GM23338 (cell line): ENCODE measurements at regions not wholly inside any gene's neighbourhood (a gene's known extent, or its start where the extent isn't known, plus 50 kb on each side); places are given as distances from the start of the nearest gene placed in this dataset.

Experiments
- ATAC-seq: fragments of 200-7000 bp; cut with Tn5 transposase; 3 replicates; pipeline ENCODE4 v1.9.1; 2020
- DNase-seq: peaks from one replicate; pipeline ENCODE4 v3.0.0-alpha.2; 2015; ENCODE audit warnings: low spot score
- H2AFZ ChIP-seq: fragments of 200-600 bp; sonication (generic); 2 replicates; pipeline ENCODE4 v1.8.0; 2016; ENCODE audit warnings: antibody characterized with exemption, mild to moderate bottlenecking, moderate library complexity
- H3F3A ChIP-seq: fragments of 200-600 bp; sonication (generic); replicated peaks from 2 replicates; pipeline ENCODE4 v1.8.0; 2017; ENCODE audit warnings: antibody characterized with exemption, mixed run types, low read depth
- H3K27ac ChIP-seq: fragments of 200-600 bp; sonication (generic); 2 replicates; pipeline ENCODE4 v1.6.1; 2016; ENCODE audit warnings: low read depth
- H3K27me3 ChIP-seq: fragments of 200-600 bp; sonication (generic); 2 replicates; pipeline ENCODE4 v1.8.0; 2016; ENCODE audit warnings: mild to moderate bottlenecking, mixed run types, moderate library complexity; ENCODE audit not compliant: insufficient read depth
- H3K36me3 ChIP-seq: fragments of 200-600 bp; sonication (generic); 2 replicates; pipeline ENCODE4 v1.8.0; 2016; ENCODE audit warnings: mild to moderate bottlenecking; ENCODE audit not compliant: insufficient read depth
- H3K4me1 ChIP-seq: fragments of 200-600 bp; sonication (generic); 2 replicates; pipeline ENCODE4 v1.8.0; 2016; ENCODE audit warnings: mild to moderate bottlenecking, moderate library complexity; ENCODE audit not compliant: insufficient read depth
- H3K4me2 ChIP-seq: fragments of 200-600 bp; sonication (generic); 2 replicates; pipeline ENCODE4 v1.7.1; 2017; ENCODE audit warnings: mixed run types
- H3K4me3 ChIP-seq: fragments of 200-600 bp; sonication (generic); 2 replicates; pipeline ENCODE4 v1.6.1; 2016; ENCODE audit warnings: mixed run types
- H3K79me2 ChIP-seq: fragments of 200-600 bp; sonication (generic); replicated peaks from 2 replicates; pipeline ENCODE4 v1.8.0; 2017; ENCODE audit warnings: mild to moderate bottlenecking; ENCODE audit not compliant: insufficient read depth
- H3K9me2 ChIP-seq: fragments of 200-600 bp; sonication (generic); 2 replicates; pipeline ENCODE4 v1.8.0; 2017; ENCODE audit not compliant: insufficient read depth
- H4K20me1 ChIP-seq: fragments of 200-600 bp; sonication (generic); replicated peaks from 2 replicates; pipeline ENCODE4 v1.8.0; 2017; ENCODE audit warnings: mild to moderate bottlenecking; ENCODE audit not compliant: insufficient read depth
- H3K27ac Mint-ChIP-seq: 2 replicates; pipeline ENCODE4 v1.8.0; 2020; ENCODE audit warnings: inconsistent platforms, mild to moderate bottlenecking, moderate library complexity, mixed read lengths
- H3K27me3 Mint-ChIP-seq: 3 replicates; pipeline ENCODE4 v1.8.0; 2022; ENCODE audit warnings: low read depth, mild to moderate bottlenecking, moderate library complexity, mixed read lengths, inconsistent platforms; ENCODE audit not compliant: insufficient read depth, poor library complexity
- H3K36me3 Mint-ChIP-seq: 3 replicates; pipeline ENCODE4 v1.8.0; 2021; ENCODE audit warnings: low read depth, mild to moderate bottlenecking, inconsistent platforms, moderate library complexity, mixed read lengths
- H3K4me1 Mint-ChIP-seq: 3 replicates; pipeline ENCODE4 v1.8.0; 2020; ENCODE audit warnings: mild to moderate bottlenecking, inconsistent platforms, mixed read lengths
- H3K4me3 Mint-ChIP-seq: 3 replicates; pipeline ENCODE4 v1.8.0; 2021; ENCODE audit warnings: moderate library complexity, mild to moderate bottlenecking, inconsistent platforms, mixed read lengths
- H3K9me3 Mint-ChIP-seq: 3 replicates; pipeline ENCODE4 v1.8.0; 2020; ENCODE audit warnings: moderate library complexity, mild to moderate bottlenecking, inconsistent platforms, mixed read lengths
- EZH2 ChIP-seq: fragments of 200-600 bp; sonication (generic); IDR thresholded peaks from one replicate; pipeline ENCODE4 v1.8.0; 2017; ENCODE audit warnings: antibody characterized with exemption, mild to moderate bottlenecking, low read depth; ENCODE audit not compliant: unreplicated experiment
- EZH2phosphoT487 ChIP-seq: fragments of 200-600 bp; sonication (generic); IDR thresholded peaks from one replicate; pipeline ENCODE4 v1.8.1; 2018; ENCODE audit warnings: antibody characterized with exemption; ENCODE audit not compliant: unreplicated experiment
- JUNB ChIP-seq: IDR thresholded peaks from one replicate; pipeline ENCODE4 v1.6.1; 2016; ENCODE audit warnings: antibody characterized with exemption; ENCODE audit not compliant: unreplicated experiment
- POLR2AphosphoS5 ChIP-seq: IDR thresholded peaks from 2 replicates; pipeline ENCODE4 v1.6.1; 2016; ENCODE audit warnings: antibody characterized with exemption, low read depth
- STAT1 ChIP-seq: IDR thresholded peaks from one replicate; pipeline ENCODE4 v1.6.1; 2016; ENCODE audit warnings: antibody characterized with exemption; ENCODE audit not compliant: unreplicated experiment
- ZNF114 ChIP-seq: fragments of 250-450 bp; sonication (Bioruptor Pico); IDR thresholded peaks from 2 replicates; pipeline ENCODE4 v1.5.0; 2020; ENCODE audit warnings: mild to moderate bottlenecking, moderate library complexity
- ZNF331 ChIP-seq: fragments of 250-450 bp; sonication (Bioruptor Pico); IDR thresholded peaks from 2 replicates; pipeline ENCODE4 v1.5.0; 2020; ENCODE audit warnings: low read depth, mild to moderate bottlenecking, moderate library complexity
- TF ChIP-seq, protein P1 (sequence below), 2 experiments: fragments of 200-600 bp in 1 of 2; sonication (generic) in 1 of 2; conservative IDR thresholded peaks; 2 replicates each; pipeline versions ENCODE4 v1.5.1 to v1.6.1; 2016 to 2017; ENCODE audit warnings: antibody characterized with exemption in 2 of 2, low read depth in 2 of 2, mild to moderate bottlenecking in 2 of 2, moderate library complexity in 1 of 2
- TF ChIP-seq, protein P2 (sequence below): fragments of 250-450 bp; sonication (Bioruptor Pico); IDR thresholded peaks from 2 replicates; pipeline ENCODE4 v1.5.0; 2020; ENCODE audit warnings: mild to moderate bottlenecking, moderate library complexity
- TF ChIP-seq, protein P3 (sequence below): IDR thresholded peaks from one replicate; pipeline ENCODE4 v1.6.1; 2018; ENCODE audit warnings: antibody characterized with exemption; ENCODE audit not compliant: unreplicated experiment
- TF ChIP-seq, protein P4 (sequence below): IDR thresholded peaks from 2 replicates; pipeline ENCODE4 v1.6.1; 2016; ENCODE audit warnings: antibody characterized with exemption

DNA sequence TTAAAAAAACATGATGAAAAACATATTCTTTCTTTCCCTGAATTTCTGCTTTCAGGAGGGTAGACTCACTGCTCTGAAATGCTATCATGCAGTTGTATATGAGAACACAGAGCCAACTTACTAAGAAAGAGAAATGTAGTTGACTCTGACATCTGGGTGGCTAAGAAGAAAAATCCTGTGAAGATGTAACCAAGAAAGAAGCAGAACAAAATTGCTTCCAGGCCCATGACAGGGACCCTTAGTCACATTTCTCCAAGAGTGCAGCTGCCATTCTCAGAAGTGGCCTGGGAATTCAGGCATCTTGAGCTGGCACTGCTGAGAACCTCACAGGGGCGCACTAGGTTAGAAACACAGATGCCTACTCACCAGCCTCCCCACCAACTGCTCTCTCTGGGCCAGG lies 73.6 kb downstream of the RPL27A start:
- Histone ChIP-seq H3F3A (no peaks in the 10 kb centered on the region), H2AFZ (no peak overlapping the region), H4K20me1 (no peaks in the 10 kb centered on the region), H3K27me3 (no peaks in the 10 kb centered on the region), H3K4me3 (no peak overlapping the region), H3K9me2 (no peaks in the 10 kb centered on the region), H3K36me3 (no peaks in the 10 kb centered on the region), H3K27ac (no peak overlapping the region), H3K79me2 (no peaks in the 10 kb centered on the region), H3K4me2 (no peak overlapping the region), H3K4me1 (no peaks in the 10 kb centered on the region)
- Mint-ChIP-seq H3K9me3 (peaks cover 4% of the 10 kb centered on the region; the same call in 2 of the 3 replicates), H3K4me1 (no peaks in the 10 kb centered on the region), H3K27ac (no peak overlapping the region), H3K4me3 (no peak overlapping the region), H3K36me3 (peaks cover 3% of the 10 kb centered on the region; the same call in 2 of the 3 replicates), H3K27me3 (no peaks in the 10 kb centered on the region)
- TF ChIP-seq JUNB (no peak), ZNF331 (CRISPR knock-in tag) (no peak), EZH2 (no peak), EZH2phosphoT487 (no peak), POLR2AphosphoS5 (no peak), ZNF114 (CRISPR knock-in tag) (no peak), STAT1 (no peak)
- TF ChIP-seq, protein P1, sequence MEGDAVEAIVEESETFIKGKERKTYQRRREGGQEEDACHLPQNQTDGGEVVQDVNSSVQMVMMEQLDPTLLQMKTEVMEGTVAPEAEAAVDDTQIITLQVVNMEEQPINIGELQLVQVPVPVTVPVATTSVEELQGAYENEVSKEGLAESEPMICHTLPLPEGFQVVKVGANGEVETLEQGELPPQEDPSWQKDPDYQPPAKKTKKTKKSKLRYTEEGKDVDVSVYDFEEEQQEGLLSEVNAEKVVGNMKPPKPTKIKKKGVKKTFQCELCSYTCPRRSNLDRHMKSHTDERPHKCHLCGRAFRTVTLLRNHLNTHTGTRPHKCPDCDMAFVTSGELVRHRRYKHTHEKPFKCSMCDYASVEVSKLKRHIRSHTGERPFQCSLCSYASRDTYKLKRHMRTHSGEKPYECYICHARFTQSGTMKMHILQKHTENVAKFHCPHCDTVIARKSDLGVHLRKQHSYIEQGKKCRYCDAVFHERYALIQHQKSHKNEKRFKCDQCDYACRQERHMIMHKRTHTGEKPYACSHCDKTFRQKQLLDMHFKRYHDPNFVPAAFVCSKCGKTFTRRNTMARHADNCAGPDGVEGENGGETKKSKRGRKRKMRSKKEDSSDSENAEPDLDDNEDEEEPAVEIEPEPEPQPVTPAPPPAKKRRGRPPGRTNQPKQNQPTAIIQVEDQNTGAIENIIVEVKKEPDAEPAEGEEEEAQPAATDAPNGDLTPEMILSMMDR (conservative IDR thresholded peaks at IDR 0.05; ENCODE audit: low read depth in 2 of 2), result no peak
- TF ChIP-seq, protein P2, sequence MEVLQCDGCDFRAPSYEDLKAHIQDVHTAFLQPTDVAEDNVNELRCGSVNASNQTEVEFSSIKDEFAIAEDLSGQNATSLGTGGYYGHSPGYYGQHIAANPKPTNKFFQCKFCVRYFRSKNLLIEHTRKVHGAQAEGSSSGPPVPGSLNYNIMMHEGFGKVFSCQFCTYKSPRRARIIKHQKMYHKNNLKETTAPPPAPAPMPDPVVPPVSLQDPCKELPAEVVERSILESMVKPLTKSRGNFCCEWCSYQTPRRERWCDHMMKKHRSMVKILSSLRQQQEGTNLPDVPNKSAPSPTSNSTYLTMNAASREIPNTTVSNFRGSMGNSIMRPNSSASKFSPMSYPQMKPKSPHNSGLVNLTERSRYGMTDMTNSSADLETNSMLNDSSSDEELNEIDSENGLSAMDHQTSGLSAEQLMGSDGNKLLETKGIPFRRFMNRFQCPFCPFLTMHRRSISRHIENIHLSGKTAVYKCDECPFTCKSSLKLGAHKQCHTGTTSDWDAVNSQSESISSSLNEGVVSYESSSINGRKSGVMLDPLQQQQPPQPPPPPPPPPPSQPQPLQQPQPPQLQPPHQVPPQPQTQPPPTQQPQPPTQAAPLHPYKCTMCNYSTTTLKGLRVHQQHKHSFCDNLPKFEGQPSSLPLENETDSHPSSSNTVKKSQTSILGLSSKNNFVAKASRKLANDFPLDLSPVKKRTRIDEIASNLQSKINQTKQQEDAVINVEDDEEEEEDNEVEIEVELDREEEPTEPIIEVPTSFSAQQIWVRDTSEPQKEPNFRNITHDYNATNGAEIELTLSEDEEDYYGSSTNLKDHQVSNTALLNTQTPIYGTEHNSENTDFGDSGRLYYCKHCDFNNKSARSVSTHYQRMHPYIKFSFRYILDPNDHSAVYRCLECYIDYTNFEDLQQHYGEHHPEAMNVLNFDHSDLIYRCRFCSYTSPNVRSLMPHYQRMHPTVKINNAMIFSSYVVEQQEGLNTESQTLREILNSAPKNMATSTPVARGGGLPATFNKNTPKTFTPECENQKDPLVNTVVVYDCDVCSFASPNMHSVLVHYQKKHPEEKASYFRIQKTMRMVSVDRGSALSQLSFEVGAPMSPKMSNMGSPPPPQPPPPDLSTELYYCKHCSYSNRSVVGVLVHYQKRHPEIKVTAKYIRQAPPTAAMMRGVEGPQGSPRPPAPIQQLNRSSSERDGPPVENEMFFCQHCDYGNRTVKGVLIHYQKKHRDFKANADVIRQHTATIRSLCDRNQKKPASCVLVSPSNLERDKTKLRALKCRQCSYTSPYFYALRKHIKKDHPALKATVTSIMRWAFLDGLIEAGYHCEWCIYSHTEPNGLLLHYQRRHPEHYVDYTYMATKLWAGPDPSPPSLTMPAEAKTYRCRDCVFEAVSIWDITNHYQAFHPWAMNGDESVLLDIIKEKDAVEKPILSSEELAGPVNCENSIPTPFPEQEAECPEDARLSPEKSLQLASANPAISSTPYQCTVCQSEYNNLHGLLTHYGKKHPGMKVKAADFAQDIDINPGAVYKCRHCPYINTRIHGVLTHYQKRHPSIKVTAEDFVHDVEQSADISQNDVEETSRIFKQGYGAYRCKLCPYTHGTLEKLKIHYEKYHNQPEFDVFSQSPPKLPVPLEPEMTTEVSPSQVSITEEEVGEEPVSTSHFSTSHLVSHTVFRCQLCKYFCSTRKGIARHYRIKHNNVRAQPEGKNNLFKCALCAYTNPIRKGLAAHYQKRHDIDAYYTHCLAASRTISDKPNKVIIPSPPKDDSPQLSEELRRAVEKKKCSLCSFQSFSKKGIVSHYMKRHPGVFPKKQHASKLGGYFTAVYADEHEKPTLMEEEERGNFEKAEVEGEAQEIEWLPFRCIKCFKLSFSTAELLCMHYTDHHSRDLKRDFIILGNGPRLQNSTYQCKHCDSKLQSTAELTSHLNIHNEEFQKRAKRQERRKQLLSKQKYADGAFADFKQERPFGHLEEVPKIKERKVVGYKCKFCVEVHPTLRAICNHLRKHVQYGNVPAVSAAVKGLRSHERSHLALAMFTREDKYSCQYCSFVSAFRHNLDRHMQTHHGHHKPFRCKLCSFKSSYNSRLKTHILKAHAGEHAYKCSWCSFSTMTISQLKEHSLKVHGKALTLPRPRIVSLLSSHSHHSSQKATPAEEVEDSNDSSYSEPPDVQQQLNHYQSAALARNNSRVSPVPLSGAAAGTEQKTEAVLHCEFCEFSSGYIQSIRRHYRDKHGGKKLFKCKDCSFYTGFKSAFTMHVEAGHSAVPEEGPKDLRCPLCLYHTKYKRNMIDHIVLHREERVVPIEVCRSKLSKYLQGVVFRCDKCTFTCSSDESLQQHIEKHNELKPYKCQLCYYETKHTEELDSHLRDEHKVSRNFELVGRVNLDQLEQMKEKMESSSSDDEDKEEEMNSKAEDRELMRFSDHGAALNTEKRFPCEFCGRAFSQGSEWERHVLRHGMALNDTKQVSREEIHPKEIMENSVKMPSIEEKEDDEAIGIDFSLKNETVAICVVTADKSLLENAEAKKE (CRISPR knock-in tag), result no peak
- TF ChIP-seq, protein P3, sequence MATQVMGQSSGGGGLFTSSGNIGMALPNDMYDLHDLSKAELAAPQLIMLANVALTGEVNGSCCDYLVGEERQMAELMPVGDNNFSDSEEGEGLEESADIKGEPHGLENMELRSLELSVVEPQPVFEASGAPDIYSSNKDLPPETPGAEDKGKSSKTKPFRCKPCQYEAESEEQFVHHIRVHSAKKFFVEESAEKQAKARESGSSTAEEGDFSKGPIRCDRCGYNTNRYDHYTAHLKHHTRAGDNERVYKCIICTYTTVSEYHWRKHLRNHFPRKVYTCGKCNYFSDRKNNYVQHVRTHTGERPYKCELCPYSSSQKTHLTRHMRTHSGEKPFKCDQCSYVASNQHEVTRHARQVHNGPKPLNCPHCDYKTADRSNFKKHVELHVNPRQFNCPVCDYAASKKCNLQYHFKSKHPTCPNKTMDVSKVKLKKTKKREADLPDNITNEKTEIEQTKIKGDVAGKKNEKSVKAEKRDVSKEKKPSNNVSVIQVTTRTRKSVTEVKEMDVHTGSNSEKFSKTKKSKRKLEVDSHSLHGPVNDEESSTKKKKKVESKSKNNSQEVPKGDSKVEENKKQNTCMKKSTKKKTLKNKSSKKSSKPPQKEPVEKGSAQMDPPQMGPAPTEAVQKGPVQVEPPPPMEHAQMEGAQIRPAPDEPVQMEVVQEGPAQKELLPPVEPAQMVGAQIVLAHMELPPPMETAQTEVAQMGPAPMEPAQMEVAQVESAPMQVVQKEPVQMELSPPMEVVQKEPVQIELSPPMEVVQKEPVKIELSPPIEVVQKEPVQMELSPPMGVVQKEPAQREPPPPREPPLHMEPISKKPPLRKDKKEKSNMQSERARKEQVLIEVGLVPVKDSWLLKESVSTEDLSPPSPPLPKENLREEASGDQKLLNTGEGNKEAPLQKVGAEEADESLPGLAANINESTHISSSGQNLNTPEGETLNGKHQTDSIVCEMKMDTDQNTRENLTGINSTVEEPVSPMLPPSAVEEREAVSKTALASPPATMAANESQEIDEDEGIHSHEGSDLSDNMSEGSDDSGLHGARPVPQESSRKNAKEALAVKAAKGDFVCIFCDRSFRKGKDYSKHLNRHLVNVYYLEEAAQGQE, result no peak
- TF ChIP-seq, protein P4, sequence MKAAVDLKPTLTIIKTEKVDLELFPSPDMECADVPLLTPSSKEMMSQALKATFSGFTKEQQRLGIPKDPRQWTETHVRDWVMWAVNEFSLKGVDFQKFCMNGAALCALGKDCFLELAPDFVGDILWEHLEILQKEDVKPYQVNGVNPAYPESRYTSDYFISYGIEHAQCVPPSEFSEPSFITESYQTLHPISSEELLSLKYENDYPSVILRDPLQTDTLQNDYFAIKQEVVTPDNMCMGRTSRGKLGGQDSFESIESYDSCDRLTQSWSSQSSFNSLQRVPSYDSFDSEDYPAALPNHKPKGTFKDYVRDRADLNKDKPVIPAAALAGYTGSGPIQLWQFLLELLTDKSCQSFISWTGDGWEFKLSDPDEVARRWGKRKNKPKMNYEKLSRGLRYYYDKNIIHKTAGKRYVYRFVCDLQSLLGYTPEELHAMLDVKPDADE, result no peak
- no peak for ATAC-seq
- no peak for DNase-seq
